ENCODE measurements at regions not wholly inside any gene's neighbourhood (a gene's known extent, or its start where the extent isn't known, plus 50 kb on each side); places are given as distances from the start of the nearest gene placed in this dataset.

- TF ChIP-seq, protein P1, sequence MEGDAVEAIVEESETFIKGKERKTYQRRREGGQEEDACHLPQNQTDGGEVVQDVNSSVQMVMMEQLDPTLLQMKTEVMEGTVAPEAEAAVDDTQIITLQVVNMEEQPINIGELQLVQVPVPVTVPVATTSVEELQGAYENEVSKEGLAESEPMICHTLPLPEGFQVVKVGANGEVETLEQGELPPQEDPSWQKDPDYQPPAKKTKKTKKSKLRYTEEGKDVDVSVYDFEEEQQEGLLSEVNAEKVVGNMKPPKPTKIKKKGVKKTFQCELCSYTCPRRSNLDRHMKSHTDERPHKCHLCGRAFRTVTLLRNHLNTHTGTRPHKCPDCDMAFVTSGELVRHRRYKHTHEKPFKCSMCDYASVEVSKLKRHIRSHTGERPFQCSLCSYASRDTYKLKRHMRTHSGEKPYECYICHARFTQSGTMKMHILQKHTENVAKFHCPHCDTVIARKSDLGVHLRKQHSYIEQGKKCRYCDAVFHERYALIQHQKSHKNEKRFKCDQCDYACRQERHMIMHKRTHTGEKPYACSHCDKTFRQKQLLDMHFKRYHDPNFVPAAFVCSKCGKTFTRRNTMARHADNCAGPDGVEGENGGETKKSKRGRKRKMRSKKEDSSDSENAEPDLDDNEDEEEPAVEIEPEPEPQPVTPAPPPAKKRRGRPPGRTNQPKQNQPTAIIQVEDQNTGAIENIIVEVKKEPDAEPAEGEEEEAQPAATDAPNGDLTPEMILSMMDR (IDR thresholded peaks at IDR 0.05): no peak
- TF ChIP-seq POLR2A (IDR thresholded peaks at IDR 0.05): no peak
- no peak for TF ChIP-seq POLR2AphosphoS5 (IDR thresholded peaks at IDR 0.05)
Measured at GRCh38 chr2:3113122-3113521, 264.5 kb downstream of the EIPR1 start.
